PFSK-1 (cell line): ENCODE measurements at regions not wholly inside any gene's neighbourhood (a gene's known extent, or its start where the extent isn't known, plus 50 kb on each side); places are given as distances from the start of the nearest gene placed in this dataset.

ENCODE experiments used
- POLR2AphosphoS5 ChIP-seq: IDR thresholded peaks from 2 replicates; pipeline ENCODE4 v1.6.1; 2012; ENCODE audit warnings: low read depth, mild to moderate bottlenecking, control low read depth, low read length, moderate library complexity
- TAF1 ChIP-seq: IDR thresholded peaks from 2 replicates; pipeline ENCODE4 v1.6.1; 2012; ENCODE audit warnings: low read length, control low read depth, borderline replicate concordance; ENCODE audit not compliant: insufficient read depth

- TF ChIP-seq POLR2AphosphoS5 (no peak), TAF1 (no peak)
Observed at GRCh38 chr14:73789989-73790581, 61.5 kb upstream of the PTGR2 start.
